GM13977 (cell line): ENCODE measurements at regions not wholly inside any gene's neighbourhood (a gene's known extent, or its start where the extent isn't known, plus 50 kb on each side); places are given as distances from the start of the nearest gene placed in this dataset.

Source experiments
- DNase-seq: peaks from one replicate; pipeline ENCODE4 v3.0.0; 2012; ENCODE audit warnings: low spot score
- CTCF ChIP-seq: IDR thresholded peaks from 2 replicates; pipeline ENCODE4 v1.5.1; 2012; ENCODE audit warnings: mild to moderate bottlenecking, control low read depth; ENCODE audit not compliant: insufficient read depth; ENCODE audit errors: extremely low read depth, missing control alignments
- in situ Hi-C: fragments of 300-500 bp; cut with MboI; formaldehyde crosslinking; loops from one replicate; pipeline ENCODE4 v1.12.0; 2022; ENCODE audit warnings: low sequenced_read_pairs, low pct_unique_long_range_greater_than_20kb, mixed read lengths, inconsistent platforms; ENCODE audit not compliant: unreplicated experiment

- no peak for DNase-seq
- no peak for TF ChIP-seq CTCF
- in situ Hi-C loops, result no loop called here
Observed at GRCh38 chr7:156560696-156561095, 79.9 kb upstream of the RNF32 start.

GRCh38 chr7:156560075-156560474, 80.5 kb upstream of the RNF32 start:
- in situ Hi-C loops, result no loop called here
- no peak for DNase-seq
- no peak for TF ChIP-seq CTCF

- TF ChIP-seq CTCF, result no peak
- DNase-seq, result no peak
- in situ Hi-C loops, result no loop called here
Observed at GRCh38 chr7:156559001-156559400, 81.6 kb upstream of the RNF32 start.

GRCh38 chr7:156558198-156558597, 82.4 kb upstream of the RNF32 start:
- in situ Hi-C loops, result no loop called here
- no peak for TF ChIP-seq CTCF

GRCh38 chr7:156556083-156556482, 84.5 kb upstream of the RNF32 start:
- no peak for DNase-seq
- in situ Hi-C loops, result no loop called here
- TF ChIP-seq CTCF, result no peak

More at GRCh38 chr7:156558198-156558597, 82.4 kb upstream of the RNF32 start:
- DNase-seq, result no peak

GRCh38 chr7:156554488-156554887, 86.1 kb upstream of the RNF32 start:
- in situ Hi-C loops, result no loop called here
- no peak for TF ChIP-seq CTCF
- DNase-seq, result no peak

- no peak for DNase-seq
- TF ChIP-seq CTCF, result no peak
- in situ Hi-C loops, result no loop called here
Observed at GRCh38 chr7:156549636-156550035, 90.9 kb upstream of the RNF32 start.
